Astrocyte (in vitro differentiated cells and primary cell): ENCODE measurements at regions not wholly inside any gene's neighbourhood (a gene's known extent, or its start where the extent isn't known, plus 50 kb on each side); places are given as distances from the start of the nearest gene placed in this dataset.

Experiments used
- DNase-seq: peaks from one replicate; pipeline ENCODE4 v3.0.0-alpha.2; 2010; ENCODE audit warnings: low read depth
- FAIRE-seq: peaks from 2 replicates; lab custom pipeline; 2011; peaks lifted over from hg19 to GRCh38; lab: Jason Lieb, UNC
- H2AFZ ChIP-seq: 2 replicates; pipeline ENCODE4 v1.6.0; 2012; ENCODE audit warnings: low read depth, low read length, inconsistent platforms
- H3K27ac ChIP-seq: 2 replicates; pipeline ENCODE4 v1.5.1; 2011; ENCODE audit warnings: low read depth, low read length, inconsistent platforms
- H3K27me3 ChIP-seq: 2 replicates; pipeline ENCODE4 v1.6.0; 2011; ENCODE audit warnings: low read length, inconsistent platforms; ENCODE audit not compliant: insufficient read depth
- H3K36me3 ChIP-seq: 2 replicates; pipeline ENCODE4 v1.5.1; 2011; ENCODE audit warnings: low read length, inconsistent platforms; ENCODE audit not compliant: insufficient read depth
- H3K4me1 ChIP-seq: 2 replicates; pipeline ENCODE4 v1.5.1; 2011; ENCODE audit warnings: low read length, inconsistent platforms; ENCODE audit not compliant: insufficient read depth
- H3K4me2 ChIP-seq: 2 replicates; pipeline ENCODE4 v1.6.0; 2012; ENCODE audit warnings: low read length, inconsistent platforms
- H3K4me3 ChIP-seq: 2 replicates; pipeline ENCODE4 v1.5.1; 2011; ENCODE audit warnings: low read depth, mild to moderate bottlenecking, low read length, inconsistent platforms; ENCODE audit not compliant: insufficient read depth
- H3K79me2 ChIP-seq: 2 replicates; pipeline ENCODE4 v1.6.0; 2012; ENCODE audit warnings: mild to moderate bottlenecking, low read length, inconsistent platforms; ENCODE audit not compliant: insufficient read depth
- H3K9ac ChIP-seq: 2 replicates; pipeline ENCODE4 v1.6.0; 2012; ENCODE audit warnings: mild to moderate bottlenecking, low read length, inconsistent platforms
- H3K9me3 ChIP-seq: 2 replicates; pipeline ENCODE4 v1.5.1; 2012; ENCODE audit warnings: low read depth, mild to moderate bottlenecking, low read length, inconsistent platforms; ENCODE audit not compliant: insufficient read depth
- H4K20me1 ChIP-seq: 2 replicates; pipeline ENCODE4 v1.6.0; 2012; ENCODE audit warnings: low read length, inconsistent platforms; ENCODE audit not compliant: insufficient read depth
- H3K27ac Mint-ChIP-seq: one replicate; pipeline ENCODE4 v1.8.0; 2021; ENCODE audit warnings: mild to moderate bottlenecking, mixed read lengths; ENCODE audit not compliant: unreplicated experiment
- H3K27me3 Mint-ChIP-seq: one replicate; pipeline ENCODE4 v1.8.0; 2021; ENCODE audit warnings: low read depth, mixed read lengths; ENCODE audit not compliant: unreplicated experiment
- H3K36me3 Mint-ChIP-seq: one replicate; pipeline ENCODE4 v1.8.0; 2021; ENCODE audit warnings: low read depth, mixed read lengths; ENCODE audit not compliant: unreplicated experiment
- H3K4me1 Mint-ChIP-seq: one replicate; pipeline ENCODE4 v1.8.0; 2021; ENCODE audit warnings: low read depth, mixed read lengths; ENCODE audit not compliant: unreplicated experiment
- H3K4me3 Mint-ChIP-seq: one replicate; pipeline ENCODE4 v1.8.0; 2021; ENCODE audit warnings: mild to moderate bottlenecking, moderate library complexity, mixed read lengths; ENCODE audit not compliant: unreplicated experiment
- H3K9me3 Mint-ChIP-seq: one replicate; pipeline ENCODE4 v1.8.0; 2021; ENCODE audit warnings: mild to moderate bottlenecking, mixed read lengths; ENCODE audit not compliant: unreplicated experiment
- CTCF ChIP-seq: IDR thresholded peaks from 2 replicates; pipeline ENCODE4 v1.5.1; 2011; ENCODE audit warnings: low read depth, mild to moderate bottlenecking, inconsistent platforms, low read length, moderate library complexity; ENCODE audit not compliant: insufficient read depth
- EZH2 ChIP-seq: IDR thresholded peaks from 2 replicates; pipeline ENCODE4 v1.6.1; 2012; ENCODE audit warnings: mild to moderate bottlenecking, low read length, inconsistent platforms; ENCODE audit not compliant: insufficient read depth

GRCh38 chr1:226498640-226499008 lies 49.9 kb upstream of the STUM start:
- peaks cover 14% of the 10 kb centered on the region for H3K27me3 ChIP-seq
- no peaks in the 10 kb centered on the region for H4K20me1 ChIP-seq
- H3K9me3 ChIP-seq, result no peaks in the 10 kb centered on the region
- no peaks in the 10 kb centered on the region for H3K36me3 ChIP-seq
- H3K4me3 ChIP-seq, result no peak overlapping the region
- DNase-seq (no peak), FAIRE-seq (no peak)
- peaks cover 2% of the 10 kb centered on the region for H3K4me1 Mint-ChIP-seq
- no peak overlapping the region for H3K4me2 ChIP-seq
- no peak overlapping the region for H3K27ac ChIP-seq
- no peaks in the 10 kb centered on the region for H3K4me1 ChIP-seq
- H3K27me3 Mint-ChIP-seq, result peaks cover 44% of the 10 kb centered on the region
- H3K9ac ChIP-seq, result no peak overlapping the region
- peak overlapping the region; percentile 22 for H3K27ac Mint-ChIP-seq
- no peaks in the 10 kb centered on the region for H3K36me3 Mint-ChIP-seq
- no peaks in the 10 kb centered on the region for H3K79me2 ChIP-seq
- H2AFZ ChIP-seq, result no peak overlapping the region
- peaks cover 10% of the 10 kb centered on the region for H3K9me3 Mint-ChIP-seq
- TF ChIP-seq EZH2 (no peak), CTCF (no peak)
- no peak overlapping the region for H3K4me3 Mint-ChIP-seq
